Posterior vena cava (tissue), 2 donors: ENCODE measurements at regions not wholly inside any gene's neighbourhood (a gene's known extent, or its start where the extent isn't known, plus 50 kb on each side); places are given as distances from the start of the nearest gene placed in this dataset.
"Not testable (repeated sequence)": the region's sequence is repeated elsewhere in the genome, so short reads cannot be mapped to it uniquely, and the experiment has no call there.

Experiments
- DNase-seq: peaks from one replicate; pipeline ENCODE4 v3.0.0-alpha.2; 2020; ENCODE audit warnings: low spot score
- intact Hi-C, 2 donors: fragments of 100-400 bp; cut with DNase I; formaldehyde crosslinking; loops; one replicate each; pipeline versions ENCODE4 v1.14.1 to v1.14.2; 2022 to 2023
- donor health status: DM: yes; HTN: yes; CAD: no.
- donor health status: DM: yes; HTN: yes; CAD: no.

- intact Hi-C loops, result no loop called here
- no peak for DNase-seq
Observed at GRCh38 chr2:47728551-47728950, 54.4 kb upstream of the MSH6 start.

DNA sequence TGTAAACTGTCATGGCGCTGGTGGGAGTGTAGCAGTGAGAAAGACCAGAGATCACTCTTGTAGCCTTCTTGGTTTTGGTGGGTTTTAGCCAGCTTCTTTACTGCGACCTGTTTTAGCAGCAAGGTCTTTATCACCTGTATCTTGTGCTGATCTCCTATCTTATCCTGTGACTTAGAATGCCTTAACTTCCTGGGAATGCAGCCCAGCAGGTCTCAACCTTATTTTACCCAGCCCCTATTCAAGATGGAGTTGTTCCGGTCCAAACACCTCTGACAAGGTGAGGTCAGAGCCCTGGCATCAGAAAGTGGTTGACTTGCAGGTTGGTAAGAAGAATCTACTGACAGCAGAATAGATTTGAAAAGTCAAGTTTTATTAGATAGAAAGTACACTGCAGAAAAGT is 55.0 kb upstream of the MSH6 start:
- DNase-seq, result no peak
- intact Hi-C loops, result no loop called here

- DNase-seq, intact Hi-C loops: not testable (repeated sequence)
Observed at GRCh38 chr2:47726978-47727377, 56.0 kb upstream of the MSH6 start.

GRCh38 chr2:47725808-47726207 is 57.1 kb upstream of the MSH6 start:
- intact Hi-C loops, result no loop called here
- no peak for DNase-seq

DNA sequence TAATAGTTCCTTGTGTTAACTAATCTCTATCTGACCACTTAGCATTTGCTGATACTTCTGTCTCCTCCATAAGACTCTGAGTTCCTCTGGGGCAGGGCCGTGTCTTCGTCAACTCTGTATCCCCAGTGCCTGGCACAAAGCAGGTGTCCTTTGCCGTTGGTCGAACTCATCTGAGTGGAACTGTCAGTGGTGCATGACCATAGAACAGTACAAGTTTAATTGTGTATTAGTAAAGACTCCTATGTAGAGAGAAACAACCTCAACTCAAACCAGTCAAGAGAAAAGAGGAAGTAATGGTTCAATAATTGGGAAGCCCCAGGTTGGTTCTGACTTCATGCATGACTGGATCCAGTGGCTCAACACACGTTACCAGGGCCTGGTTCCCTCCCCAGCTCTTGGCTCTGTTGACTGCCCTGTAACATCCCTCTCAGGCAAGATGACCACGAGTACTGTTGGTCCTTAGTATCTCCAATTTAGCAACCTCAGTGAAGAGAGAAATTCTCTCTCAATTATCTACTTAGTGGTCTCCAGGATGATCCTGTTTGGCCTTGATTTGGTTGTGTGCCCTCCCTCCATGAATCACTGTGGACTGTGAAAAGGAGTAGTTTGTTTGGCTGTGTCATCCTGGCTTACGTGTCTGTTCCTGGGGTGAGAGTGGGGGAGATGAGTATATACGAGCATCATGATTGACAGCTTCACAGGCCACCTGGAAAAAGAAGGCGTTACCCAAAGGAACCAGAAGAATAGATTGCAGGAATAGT is 58.5 kb upstream of the MSH6 start:
- DNase-seq, result no peak
- intact Hi-C loops, result no loop called here

DNA sequence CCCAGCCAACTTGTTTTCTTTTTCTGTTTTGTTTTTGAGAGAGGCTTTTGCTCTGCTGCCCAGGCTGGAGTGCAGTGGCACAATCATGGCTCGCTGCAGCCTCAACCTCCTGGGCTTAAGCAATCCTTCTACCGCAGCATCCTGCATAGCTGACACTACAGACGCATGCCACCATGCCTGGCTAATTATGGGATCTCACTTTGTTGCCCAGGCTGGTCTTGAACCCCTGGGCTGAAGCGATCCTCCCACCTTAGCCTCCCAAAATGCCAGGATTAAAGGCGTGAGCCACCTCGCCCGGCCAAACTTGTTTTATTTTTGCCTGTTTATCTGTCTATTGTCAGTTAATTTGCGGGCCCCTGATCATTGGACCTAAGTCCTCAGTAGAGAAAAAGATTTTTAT is 61.6 kb upstream of the MSH6 start:
- DNase-seq, result no peak
- intact Hi-C loops, result no loop called here

DNA sequence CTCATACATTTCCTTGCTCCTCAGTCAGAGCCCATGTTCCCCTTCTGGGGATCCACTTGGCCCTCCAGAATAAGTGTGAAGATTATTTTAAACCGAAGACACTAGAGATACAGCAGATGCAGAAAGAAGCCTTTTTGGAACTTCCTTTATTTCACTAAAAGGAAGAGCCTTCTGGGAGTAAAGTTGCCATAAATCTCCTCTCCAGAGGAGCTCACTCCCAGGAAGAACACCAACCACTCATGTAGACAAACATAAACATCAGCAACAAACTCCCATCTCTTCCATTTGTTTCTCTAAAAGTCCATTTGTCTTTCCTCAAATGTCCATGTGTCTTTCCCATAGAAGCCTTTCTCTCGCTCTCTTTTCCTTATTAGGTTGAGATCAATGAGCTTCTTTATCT is 62.4 kb upstream of the MSH6 start:
- DNase-seq, result no peak
- intact Hi-C loops, result no loop called here

GRCh38 chr2:47720036-47720435 is 62.9 kb upstream of the MSH6 start:
- no peak for DNase-seq
- intact Hi-C loops, result no loop called here

GRCh38 chr2:47719099-47719498 is 63.8 kb upstream of the MSH6 start:
- intact Hi-C loops, result no loop called here
- DNase-seq, result no peak

GRCh38 chr2:47716307-47716706 is 66.6 kb upstream of the MSH6 start:
- not testable (repeated sequence) for DNase-seq

GRCh38 chr2:47715552-47715951 is 67.4 kb upstream of the MSH6 start:
- no peak for DNase-seq
- intact Hi-C loops, result no loop called here

More at GRCh38 chr2:47716307-47716706, 66.6 kb upstream of the MSH6 start:
- intact Hi-C loops, result not testable (repeated sequence)

DNA sequence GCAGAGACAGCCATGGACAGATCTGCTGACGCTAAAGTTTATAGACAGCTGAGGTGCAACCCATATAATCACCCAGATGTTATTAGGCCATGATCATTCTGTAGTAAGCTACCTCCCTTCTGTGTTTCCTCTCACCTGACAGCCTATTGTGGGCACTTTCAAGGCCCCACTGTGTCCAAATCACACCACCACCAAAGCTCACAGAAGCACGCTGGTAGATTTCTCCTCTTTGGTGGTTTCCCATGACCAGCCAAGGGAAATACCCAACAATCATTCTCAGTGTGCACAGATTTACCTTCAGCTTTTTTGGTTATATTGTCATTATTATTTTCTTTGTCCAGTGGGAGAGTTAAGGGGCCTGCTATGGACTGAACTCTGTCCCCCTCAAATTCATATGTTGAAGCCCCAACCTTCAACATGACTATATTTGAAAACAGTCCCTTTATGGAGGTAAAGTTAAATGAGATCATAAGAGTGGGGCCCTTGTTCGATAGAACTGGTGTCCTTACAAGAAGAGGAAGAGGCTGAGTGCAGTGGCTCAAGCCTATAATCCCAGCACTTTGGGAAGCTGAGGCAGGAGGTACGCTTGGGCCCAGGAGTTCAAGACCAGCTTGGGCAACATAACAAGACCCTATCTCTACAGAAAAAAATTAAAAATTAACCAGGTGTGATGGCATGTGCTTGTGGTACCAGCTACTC is 74.0 kb upstream of the MSH6 start:
- intact Hi-C loops, result no loop called here

GRCh38 chr2:47704287-47704686 is 78.7 kb upstream of the MSH6 start:
- DNase-seq, result no peak
- intact Hi-C loops, result no loop called here

More for the DNA sequence above, 74.0 kb upstream of the MSH6 start:
- no peak for DNase-seq

DNA sequence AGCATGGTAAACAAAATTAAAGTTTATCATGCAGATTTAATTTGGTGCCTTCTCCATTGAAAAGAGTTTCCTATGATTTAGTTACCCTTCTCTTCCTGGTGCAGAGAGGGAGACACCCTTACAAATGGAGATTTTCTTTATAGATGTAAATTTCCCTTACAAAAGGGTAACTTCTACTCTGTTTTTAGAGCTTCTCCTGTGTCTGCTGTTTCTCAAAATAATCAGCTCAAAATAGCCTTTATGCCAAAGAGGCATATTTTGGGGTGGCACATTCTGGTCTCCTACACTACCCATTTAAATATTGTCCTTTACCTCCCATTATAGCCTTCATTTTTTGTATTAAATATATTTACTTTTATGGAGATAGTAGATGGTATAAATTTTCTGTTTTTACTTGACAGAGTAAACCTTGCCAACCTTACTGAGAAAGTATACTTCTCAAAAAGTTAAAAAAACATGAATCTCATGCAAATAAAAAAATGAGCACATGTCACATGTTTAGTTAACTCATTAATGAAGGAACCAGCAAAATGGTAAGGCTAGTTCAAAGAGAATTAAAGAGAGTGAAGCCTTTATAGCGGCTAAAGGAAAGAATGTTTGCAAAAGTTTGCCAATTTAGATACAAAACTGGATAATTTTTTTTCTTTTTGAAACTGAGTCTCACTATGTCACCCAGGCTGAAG is 83.3 kb upstream of the MSH6 start:
- no peak for DNase-seq
- intact Hi-C loops, result no loop called here

- DNase-seq, result not testable (repeated sequence)
Observed at GRCh38 chr2:47698436-47698972, 84.4 kb upstream of the MSH6 start.

GRCh38 chr2:47697681-47698435 is 85.1 kb upstream of the MSH6 start:
- intact Hi-C loops, DNase-seq: not testable (repeated sequence)

More at GRCh38 chr2:47698436-47698972, 84.4 kb upstream of the MSH6 start:
- intact Hi-C loops, result not testable (repeated sequence)

- intact Hi-C loops, result no loop called here
- no peak for DNase-seq
Observed at GRCh38 chr2:47697000-47697601, 85.8 kb upstream of the MSH6 start.

DNA sequence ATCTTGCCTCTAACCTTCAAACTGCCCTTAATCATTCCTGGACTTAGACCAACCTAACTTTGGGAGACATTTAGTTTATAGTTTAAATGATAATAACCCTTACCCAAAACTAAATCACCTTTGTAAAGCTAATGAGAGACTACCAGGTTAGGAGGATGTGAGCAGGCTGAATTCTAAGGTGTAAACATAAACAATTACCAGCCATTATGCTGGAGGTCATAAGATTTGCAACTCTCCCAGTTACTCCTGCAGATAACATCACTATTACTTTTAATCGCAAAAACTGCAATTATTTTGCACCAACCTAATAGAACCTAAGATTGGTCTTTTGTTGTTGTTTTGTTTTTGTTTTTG is 86.5 kb upstream of the MSH6 start:
- no peak for DNase-seq
- intact Hi-C loops, result no loop called here
